GM23338 (cell line): ENCODE measurements at regions not wholly inside any gene's neighbourhood (a gene's known extent, or its start where the extent isn't known, plus 50 kb on each side); places are given as distances from the start of the nearest gene placed in this dataset.

Experiments used
- CTCF ChIP-seq, 2 experiments: fragments of 200-600 bp in 1 of 2; sonication (generic) in 1 of 2; conservative IDR thresholded peaks; 2 replicates each; pipeline versions ENCODE4 v1.5.1 to v1.6.1; 2016 to 2017; ENCODE audit warnings: antibody characterized with exemption in 2 of 2, low read depth in 2 of 2, mild to moderate bottlenecking in 2 of 2, moderate library complexity in 1 of 2
- EZH2 ChIP-seq: fragments of 200-600 bp; sonication (generic); IDR thresholded peaks from one replicate; pipeline ENCODE4 v1.8.0; 2017; ENCODE audit warnings: antibody characterized with exemption, mild to moderate bottlenecking, low read depth; ENCODE audit not compliant: unreplicated experiment
- EZH2phosphoT487 ChIP-seq: fragments of 200-600 bp; sonication (generic); IDR thresholded peaks from one replicate; pipeline ENCODE4 v1.8.1; 2018; ENCODE audit warnings: antibody characterized with exemption; ENCODE audit not compliant: unreplicated experiment
- POLR2AphosphoS5 ChIP-seq: IDR thresholded peaks from 2 replicates; pipeline ENCODE4 v1.6.1; 2016; ENCODE audit warnings: antibody characterized with exemption, low read depth
- REST ChIP-seq: IDR thresholded peaks from one replicate; pipeline ENCODE4 v1.6.1; 2018; ENCODE audit warnings: antibody characterized with exemption; ENCODE audit not compliant: unreplicated experiment

GRCh38 chr12:89181271-89181920, 170.9 kb downstream of the DUSP6 start:
- no peak for TF ChIP-seq CTCF (conservative IDR thresholded peaks at IDR 0.05; ENCODE audit: low read depth in 2 of 2)
- no peak for TF ChIP-seq REST
- no peak for TF ChIP-seq POLR2AphosphoS5
- no peak for TF ChIP-seq EZH2phosphoT487
- no peak for TF ChIP-seq EZH2
